SH-SY5Y (cell line): ENCODE measurements at regions not wholly inside any gene's neighbourhood (a gene's known extent, or its start where the extent isn't known, plus 50 kb on each side); places are given as distances from the start of the nearest gene placed in this dataset.

Source experiments
- GATA2 ChIP-seq: IDR thresholded peaks from 2 replicates; pipeline ENCODE4 v1.6.1; 2011; ENCODE audit warnings: mild to moderate bottlenecking, low read depth, low read length
- GATA3 ChIP-seq: IDR thresholded peaks from 2 replicates; pipeline ENCODE4 v1.6.1; 2011; ENCODE audit warnings: low read depth, mild to moderate bottlenecking, low read length, moderate library complexity

DNA sequence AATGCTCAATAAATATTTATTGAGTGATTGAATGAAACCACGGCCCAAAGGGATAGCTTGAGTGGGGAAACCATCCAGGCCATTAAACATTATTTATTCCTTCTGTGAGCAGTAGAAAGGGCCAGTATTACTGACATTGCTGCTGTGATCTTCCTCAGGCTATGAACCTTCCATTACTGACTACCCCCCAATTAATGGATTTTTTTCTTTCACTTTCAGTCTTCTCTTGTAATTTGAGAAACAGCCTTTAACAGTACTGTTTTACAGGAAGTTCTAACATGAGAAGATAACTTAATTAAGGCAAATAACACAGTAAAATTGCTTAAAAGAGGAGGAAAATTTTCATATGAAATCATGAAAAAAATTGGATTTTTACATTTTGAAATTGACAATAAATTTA, 629.5 kb downstream of the TRHDE start:
- TF ChIP-seq GATA2 (no peak), GATA3 (no peak)
